ENCODE measurements at regions not wholly inside any gene's neighbourhood (a gene's known extent, or its start where the extent isn't known, plus 50 kb on each side); places are given as distances from the start of the nearest gene placed in this dataset.

DNA sequence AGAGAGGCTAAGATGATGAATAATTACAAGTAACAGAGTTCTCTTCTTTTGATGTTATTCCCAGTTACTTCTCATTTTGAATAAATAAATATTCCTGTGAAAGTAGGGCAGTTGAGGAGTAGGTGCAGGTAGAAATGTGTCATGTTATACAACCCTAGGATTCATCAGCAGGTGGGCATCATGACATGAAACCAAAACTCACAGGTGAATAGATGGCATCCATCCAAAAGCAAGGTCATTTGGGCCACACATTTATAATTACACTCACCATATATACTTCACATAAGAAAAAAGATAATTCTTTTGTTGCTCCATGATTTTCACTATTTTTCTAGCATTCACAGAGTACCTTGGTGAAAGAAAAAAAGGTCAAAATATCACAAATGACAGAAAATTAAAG is 273.6 kb downstream of the ZBBX start (continued):
- TF ChIP-seq ZFP36 (IDR thresholded peaks at IDR 0.05; ENCODE audit: borderline replicate concordance, low read depth, low read length, partially characterized antibody), result no peak
- TF ChIP-seq, protein P1, sequence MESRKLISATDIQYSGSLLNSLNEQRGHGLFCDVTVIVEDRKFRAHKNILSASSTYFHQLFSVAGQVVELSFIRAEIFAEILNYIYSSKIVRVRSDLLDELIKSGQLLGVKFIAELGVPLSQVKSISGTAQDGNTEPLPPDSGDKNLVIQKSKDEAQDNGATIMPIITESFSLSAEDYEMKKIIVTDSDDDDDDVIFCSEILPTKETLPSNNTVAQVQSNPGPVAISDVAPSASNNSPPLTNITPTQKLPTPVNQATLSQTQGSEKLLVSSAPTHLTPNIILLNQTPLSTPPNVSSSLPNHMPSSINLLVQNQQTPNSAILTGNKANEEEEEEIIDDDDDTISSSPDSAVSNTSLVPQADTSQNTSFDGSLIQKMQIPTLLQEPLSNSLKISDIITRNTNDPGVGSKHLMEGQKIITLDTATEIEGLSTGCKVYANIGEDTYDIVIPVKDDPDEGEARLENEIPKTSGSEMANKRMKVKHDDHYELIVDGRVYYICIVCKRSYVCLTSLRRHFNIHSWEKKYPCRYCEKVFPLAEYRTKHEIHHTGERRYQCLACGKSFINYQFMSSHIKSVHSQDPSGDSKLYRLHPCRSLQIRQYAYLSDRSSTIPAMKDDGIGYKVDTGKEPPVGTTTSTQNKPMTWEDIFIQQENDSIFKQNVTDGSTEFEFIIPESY (CRISPR knock-in tag; IDR thresholded peaks at IDR 0.05), result no peak
- no peak for TF ChIP-seq MTF1 (CRISPR knock-in tag; IDR thresholded peaks at IDR 0.05)

DNA sequence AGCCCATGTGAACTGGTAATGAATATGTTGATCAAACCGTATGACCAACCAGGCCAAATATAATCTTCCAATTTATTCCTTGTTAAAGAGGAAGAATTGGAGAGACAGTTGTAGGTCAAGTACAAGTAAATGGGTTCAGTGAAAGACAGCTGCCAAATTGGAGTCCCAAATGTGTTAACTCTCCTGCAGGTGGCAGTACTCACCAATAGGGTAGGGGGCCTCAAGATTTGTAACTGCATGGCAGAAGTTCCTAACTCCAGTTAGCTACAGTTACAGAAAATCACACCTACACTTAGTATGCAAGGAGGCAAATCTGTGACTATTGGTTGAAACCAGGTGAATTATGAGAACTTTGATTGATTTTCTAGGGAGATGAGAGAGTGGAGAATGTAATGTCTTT is 278.0 kb downstream of the ZBBX start:
- no TSS peak for BruUV-seq (replicated peaks)
- peak; percentile 3 for DNase-seq (ENCODE audit: low spot score)
- H3K4me1 ChIP-seq (ENCODE audit: insufficient read depth, low read length), result no peaks in the 10 kb centered on the region
- in situ Hi-C loops (cut with HindIII; ENCODE audit: extremely low pct_ligation_motif_present, low pct_unique_long_range_greater_than_20kb) (no loop called here), intact Hi-C loops (cut with micrococcal nuclease; ENCODE audit: unreplicated experiment) (loop anchor here (5.0 kb wide), 1 partner anchor 245 kb away; no protein-coding TSS in a partner anchor)
- no peaks in the 10 kb centered on the region; a peak in 1 of 5 replicates for H3K27me3 ChIP-seq (ENCODE audit: control insufficient read depth in 1 of 2, insufficient read depth in 2 of 2, low read length in 2 of 2)
- TF ChIP-seq, protein P2, sequence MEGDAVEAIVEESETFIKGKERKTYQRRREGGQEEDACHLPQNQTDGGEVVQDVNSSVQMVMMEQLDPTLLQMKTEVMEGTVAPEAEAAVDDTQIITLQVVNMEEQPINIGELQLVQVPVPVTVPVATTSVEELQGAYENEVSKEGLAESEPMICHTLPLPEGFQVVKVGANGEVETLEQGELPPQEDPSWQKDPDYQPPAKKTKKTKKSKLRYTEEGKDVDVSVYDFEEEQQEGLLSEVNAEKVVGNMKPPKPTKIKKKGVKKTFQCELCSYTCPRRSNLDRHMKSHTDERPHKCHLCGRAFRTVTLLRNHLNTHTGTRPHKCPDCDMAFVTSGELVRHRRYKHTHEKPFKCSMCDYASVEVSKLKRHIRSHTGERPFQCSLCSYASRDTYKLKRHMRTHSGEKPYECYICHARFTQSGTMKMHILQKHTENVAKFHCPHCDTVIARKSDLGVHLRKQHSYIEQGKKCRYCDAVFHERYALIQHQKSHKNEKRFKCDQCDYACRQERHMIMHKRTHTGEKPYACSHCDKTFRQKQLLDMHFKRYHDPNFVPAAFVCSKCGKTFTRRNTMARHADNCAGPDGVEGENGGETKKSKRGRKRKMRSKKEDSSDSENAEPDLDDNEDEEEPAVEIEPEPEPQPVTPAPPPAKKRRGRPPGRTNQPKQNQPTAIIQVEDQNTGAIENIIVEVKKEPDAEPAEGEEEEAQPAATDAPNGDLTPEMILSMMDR (CRISPR knock-in tag; IDR thresholded peaks at IDR 0.05), result peak; percentile 21
- no peak for TF ChIP-seq ZFP62 (CRISPR knock-in tag; IDR thresholded peaks at IDR 0.05)
- no peak overlapping the region for H3K4me3 ChIP-seq (replicated peaks in 1 of 3; ENCODE audit: insufficient read depth in 1 of 3, low read depth in 2 of 3, low read length in 3 of 3)
- ChIA-PET POLR2A (no interaction called here), CTCF (ENCODE audit: low intra/inter-chr PET ratio, low total read pairs) (no interaction called here)
- FAIRE-seq, result no peak
- H3K36me3 ChIP-seq (replicated peaks in 1 of 2; ENCODE audit: control insufficient read depth in 1 of 2, insufficient read depth in 2 of 2, low read length in 2 of 2), result no peaks in the 10 kb centered on the region
- H2AFZ ChIP-seq (ENCODE audit: low read length), result no peak overlapping the region
- H3K9ac ChIP-seq (ENCODE audit: insufficient read depth, low read depth, low read length), result no peak overlapping the region
- no peaks in the 10 kb centered on the region for H3K79me2 ChIP-seq (ENCODE audit: insufficient read depth, low read length)
- H3K9me3 ChIP-seq (ENCODE audit: low read length), result no peaks in the 10 kb centered on the region
- H3K4me2 ChIP-seq (ENCODE audit: low read depth, low read length), result no peak overlapping the region
- WGBS (ENCODE audit: low lambda C conversion rate), result 0% methylated on average over 1 of the region's 1 CpG
- no peaks in the 10 kb centered on the region for H4K20me1 ChIP-seq (ENCODE audit: insufficient read depth, low read length)
- no peak for ATAC-seq
- no peak overlapping the region for H3K27ac ChIP-seq (ENCODE audit: extremely low read length, insufficient read depth, low read length)

All from HepG2 (cell line).